NCI-H748 (cell line): ENCODE measurements at regions not wholly inside any gene's neighbourhood (a gene's known extent, or its start where the extent isn't known, plus 50 kb on each side); places are given as distances from the start of the nearest gene placed in this dataset.
A peak's percentile ranks its signal among the peaks of the same experiment; 100 is the strongest.

ENCODE experiments used
- DNase-seq: peaks from one replicate; lab custom pipeline; 2025; ENCODE audit not compliant: unreplicated experiment; lab: John Stamatoyannopoulos, UW

GRCh38 chr14:53328841-53329240 is 175.7 kb upstream of the DDHD1 start:
- DNase-seq: no peak

DNA sequence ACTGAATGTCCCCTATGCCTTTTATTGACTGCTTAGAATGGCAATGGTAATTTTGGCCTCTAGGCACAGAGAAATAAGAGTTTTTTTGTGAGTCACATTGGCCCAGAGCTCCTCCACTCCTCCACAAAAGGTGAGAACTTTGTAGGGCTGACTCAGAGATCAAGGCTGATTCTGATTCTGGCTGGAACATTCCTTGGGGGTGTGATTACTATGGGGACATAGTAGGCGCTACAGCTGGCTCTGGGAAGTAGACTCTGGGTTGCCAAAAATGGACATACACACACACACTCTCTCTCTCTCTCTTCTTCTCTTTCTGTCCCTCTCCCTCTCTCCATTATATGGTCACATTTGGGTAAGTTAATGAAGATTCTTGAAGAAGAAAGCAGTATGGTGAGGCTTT is 174.6 kb upstream of the DDHD1 start:
- DNase-seq: no peak

DNA sequence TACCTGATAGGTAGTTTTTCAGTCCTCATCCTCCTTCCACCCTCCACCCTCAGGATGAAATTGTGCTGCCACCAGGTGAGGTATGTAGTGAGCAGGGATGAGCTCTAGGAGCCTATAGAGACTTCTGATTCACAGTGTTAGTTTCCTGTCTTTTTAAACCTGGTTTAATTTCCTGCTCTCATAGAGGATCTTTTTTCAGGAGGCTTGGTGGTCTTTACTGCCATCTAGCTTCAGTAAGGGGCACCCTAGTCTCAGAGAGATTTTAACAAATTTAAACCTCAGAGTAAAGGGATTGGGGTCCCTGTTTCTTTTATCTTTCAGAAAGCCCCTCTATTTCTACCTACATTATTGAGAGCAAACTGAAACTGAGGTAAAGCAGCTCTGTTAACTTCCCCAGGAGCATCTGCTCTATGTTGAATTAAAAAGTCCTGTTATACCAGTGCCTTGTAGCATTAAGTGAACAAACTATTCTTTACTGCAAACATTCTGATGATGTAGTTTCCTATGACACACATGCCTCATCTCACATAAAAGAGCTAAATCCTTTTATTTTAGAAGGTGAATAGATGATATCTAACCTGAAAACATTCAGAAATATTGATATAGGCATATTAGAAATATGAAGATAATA is 172.2 kb upstream of the DDHD1 start:
- peak; percentile 39 for DNase-seq

DNA sequence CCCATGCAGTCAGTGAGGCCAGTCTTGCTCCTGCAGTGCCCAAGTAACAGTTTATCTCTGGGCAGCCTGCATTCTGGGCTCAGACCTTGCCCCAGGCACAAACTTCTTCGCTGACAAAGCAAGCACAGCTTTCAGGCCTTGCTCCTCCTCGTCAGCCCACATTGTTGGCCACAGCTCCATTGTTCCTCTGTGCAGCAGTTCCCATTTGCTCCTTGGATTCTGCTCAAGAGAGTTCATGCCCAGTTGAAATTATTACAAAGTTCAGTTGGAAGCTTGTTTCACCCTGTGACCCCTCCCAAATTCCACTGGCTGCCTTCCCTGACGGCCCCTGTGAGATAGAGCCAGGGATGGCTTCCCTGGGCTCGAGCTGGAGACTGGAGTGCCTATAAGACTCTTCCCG is 163.4 kb upstream of the DDHD1 start:
- DNase-seq: no peak

DNA sequence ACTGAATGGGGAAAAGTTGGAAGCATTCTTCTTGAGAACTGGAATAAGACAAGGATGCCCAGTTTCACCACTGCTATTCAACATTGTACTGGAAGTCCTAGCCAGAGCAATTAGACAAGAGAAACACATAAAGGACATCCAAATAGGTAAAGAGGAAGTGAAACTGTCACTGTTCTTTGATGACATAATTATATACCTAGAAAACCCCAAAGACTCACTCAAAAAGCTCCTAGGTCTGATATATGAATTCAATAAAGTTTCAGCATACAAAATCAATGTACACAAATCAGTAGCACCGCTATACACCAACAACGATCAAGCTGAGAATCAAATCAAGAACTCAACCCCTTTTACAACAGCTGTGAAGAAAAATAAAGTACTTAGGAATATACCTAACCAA is 157.3 kb upstream of the DDHD1 start:
- no peak for DNase-seq

DNA sequence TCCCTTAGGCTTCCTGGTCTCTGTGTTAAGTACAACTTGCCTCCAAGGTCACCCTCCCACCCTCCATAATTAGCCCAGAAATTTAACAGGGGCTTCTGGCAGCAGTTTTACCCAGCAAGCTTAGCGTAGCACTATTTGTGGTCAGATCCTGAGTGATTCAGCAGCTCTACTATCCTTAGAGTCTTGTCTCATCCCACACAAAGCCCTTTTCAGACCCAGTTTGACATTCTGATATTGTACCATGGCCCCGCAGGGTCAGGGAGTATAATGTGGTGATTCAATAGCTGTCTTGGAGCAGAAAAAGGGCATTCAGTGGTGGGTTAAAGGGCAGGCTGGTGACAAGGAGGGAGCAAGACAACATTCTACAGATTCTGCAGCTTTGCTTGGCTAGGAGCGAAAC is 153.8 kb upstream of the DDHD1 start:
- DNase-seq: no peak

- DNase-seq: peak; percentile 62
Measured at GRCh38 chr14:53306267-53306721, 153.2 kb upstream of the DDHD1 start.

DNA sequence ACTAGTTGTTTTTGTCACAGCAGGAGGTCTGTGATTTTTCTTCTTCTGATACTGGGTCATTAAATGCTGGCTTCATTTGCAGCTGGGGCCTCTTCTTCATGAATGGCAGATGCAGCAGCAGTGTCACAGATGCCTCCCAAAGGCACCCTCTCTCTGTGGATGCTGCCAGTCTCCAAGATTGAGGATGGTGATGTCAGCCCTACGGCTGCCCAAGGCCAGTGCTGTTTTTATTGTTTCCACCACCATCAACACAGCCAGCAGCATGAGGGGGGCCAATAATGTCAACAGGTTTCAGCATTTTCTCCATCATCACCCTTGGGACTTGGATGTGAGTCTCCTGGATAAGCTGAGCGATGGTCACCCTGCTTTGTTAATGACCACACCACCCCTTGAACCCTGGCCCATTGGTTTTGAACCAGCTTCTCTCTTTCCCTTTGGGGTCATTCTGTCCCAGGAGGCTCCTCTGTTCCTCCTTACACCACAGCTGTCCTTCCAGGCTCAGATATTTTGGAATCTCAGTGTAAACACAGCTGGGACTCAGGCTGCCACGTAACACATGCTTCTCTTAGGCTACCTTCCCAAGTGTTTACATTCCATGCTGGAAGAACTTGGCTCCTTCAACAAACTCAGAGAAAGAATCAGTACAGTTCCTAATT is 151.7 kb upstream of the DDHD1 start:
- DNase-seq: no peak

GRCh38 chr14:53295985-53296582 is 143.0 kb upstream of the DDHD1 start:
- peak; percentile 55 for DNase-seq

GRCh38 chr14:53295372-53295771 is 142.2 kb upstream of the DDHD1 start:
- DNase-seq: no peak

GRCh38 chr14:53286301-53286700 is 133.2 kb upstream of the DDHD1 start:
- no peak for DNase-seq

DNA sequence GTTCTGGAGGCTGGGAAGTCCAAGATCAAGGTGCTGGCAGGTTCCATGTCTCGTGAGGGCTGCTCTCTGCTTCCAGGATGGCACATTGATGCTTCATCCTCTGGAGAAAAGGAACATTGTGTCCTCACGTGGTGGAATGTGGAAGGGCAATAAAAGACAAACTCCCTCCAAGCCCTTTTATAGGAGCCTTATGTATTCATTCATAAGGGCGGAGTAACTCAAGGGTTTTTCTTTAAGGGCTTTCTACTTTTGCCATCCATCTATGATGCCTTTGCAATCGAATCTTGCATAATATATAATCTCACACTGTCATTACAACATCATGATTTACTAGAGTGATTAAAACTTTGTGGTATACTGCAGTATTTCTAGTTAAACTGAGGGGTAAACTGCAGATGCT is 132.7 kb upstream of the DDHD1 start:
- DNase-seq: no peak

DNA sequence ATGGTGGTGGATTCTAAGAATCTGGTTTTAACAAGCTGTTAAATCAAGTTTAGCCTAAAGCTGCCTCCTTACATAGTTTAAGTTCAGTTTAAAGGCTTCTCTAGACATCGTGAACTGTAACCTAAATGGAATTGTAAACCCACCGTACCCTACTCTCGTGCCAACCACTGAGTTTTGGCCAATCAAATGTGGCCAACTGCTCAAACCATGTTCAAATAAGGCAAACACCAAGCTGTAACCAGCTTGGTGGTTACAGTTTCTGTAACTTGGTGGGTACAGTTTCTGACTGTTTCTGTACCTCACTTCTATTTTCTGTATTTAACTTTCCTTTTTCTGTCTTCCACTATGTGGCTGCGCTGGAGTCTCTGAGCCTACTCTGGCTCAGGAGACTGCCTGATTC is 131.9 kb upstream of the DDHD1 start:
- no peak for DNase-seq

DNA sequence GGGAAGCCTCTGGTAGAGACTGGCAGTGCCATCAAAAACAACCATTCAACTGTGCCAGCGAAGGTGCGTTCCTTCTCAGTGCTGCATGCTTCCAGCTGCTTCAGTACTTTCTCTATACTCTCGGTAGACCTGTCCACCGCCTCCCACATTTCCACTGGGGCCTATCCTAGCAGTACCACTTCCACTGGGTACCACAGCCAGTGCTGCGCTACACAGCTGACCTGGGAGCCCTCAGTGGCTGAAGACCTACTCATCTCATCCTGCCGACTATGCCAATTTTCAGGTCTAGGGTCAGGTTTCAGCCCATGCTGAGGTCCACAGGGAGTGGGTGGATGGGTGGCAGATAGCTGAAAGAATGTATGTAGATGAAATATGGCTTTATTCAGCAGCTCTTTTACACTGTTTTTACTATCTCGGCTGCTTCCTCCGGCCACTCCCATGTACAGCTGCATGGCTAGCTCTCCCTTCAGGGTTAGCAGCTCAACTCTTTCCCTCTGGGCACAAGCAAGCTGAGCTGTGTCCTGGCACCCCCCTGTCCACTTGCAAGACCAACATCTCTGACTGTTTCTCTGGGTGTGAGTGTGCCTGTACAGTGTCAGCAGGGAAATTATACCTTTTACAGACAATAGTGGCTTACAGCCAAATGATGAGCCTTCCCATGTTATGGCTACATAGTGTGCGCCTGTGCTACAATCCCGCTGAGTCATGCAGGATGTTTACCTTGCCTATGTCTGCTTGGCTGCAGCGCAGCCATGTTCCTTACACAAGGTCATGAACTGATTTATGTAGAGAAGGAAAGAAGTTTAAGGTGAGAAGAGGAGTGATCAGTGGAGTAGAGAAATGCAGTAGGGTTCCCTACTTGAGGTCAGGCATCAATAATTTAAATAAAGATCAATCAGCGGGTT is 125.7 kb upstream of the DDHD1 start:
- DNase-seq: peak; percentile 30

- peak; percentile 18 for DNase-seq
Measured at GRCh38 chr14:53273671-53274072, 120.5 kb upstream of the DDHD1 start.

DNA sequence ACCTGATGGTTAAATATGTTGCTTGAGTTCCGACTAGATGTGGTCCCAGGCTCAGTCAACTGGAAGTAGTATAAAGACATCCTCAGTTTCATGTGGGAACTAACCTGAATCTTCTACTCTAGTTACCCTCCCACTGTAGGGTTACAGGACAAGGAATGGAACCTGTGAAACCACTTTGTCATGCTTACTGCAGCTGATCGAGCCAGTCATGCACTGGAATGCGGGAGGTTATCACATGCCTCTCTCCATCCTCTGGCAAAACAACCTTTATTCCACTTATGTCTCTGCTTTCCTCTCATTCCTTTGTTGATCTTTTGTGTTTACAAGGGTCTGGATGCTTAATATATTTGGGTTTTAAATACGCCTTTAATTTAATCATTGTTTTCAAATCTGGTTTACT is 111.9 kb upstream of the DDHD1 start:
- no peak for DNase-seq

- DNase-seq: no peak
Measured at GRCh38 chr14:53260928-53261327, 107.8 kb upstream of the DDHD1 start.

- no peak for DNase-seq
Measured at GRCh38 chr14:53260286-53260685, 107.2 kb upstream of the DDHD1 start.

GRCh38 chr14:53252141-53252540 is 99.0 kb upstream of the DDHD1 start:
- DNase-seq: no peak

DNA sequence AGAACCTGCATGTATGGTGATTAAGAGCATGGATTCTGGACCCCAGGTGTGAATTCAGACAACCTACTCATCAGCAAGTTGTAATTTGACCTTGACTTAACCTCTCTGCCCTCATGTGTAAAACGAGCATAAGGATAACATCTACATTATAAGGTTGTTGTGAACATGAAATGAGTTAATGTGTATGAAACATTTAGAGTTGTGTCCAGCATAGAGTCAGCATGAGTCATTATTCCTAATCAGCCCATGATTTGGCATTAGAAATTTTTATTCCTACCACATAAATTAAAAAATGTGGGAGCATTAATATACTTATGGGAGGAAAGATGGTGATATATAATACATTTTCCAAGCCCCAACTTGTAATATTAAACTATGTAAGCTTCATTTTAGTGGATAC is 95.9 kb upstream of the DDHD1 start:
- DNase-seq: no peak

DNA sequence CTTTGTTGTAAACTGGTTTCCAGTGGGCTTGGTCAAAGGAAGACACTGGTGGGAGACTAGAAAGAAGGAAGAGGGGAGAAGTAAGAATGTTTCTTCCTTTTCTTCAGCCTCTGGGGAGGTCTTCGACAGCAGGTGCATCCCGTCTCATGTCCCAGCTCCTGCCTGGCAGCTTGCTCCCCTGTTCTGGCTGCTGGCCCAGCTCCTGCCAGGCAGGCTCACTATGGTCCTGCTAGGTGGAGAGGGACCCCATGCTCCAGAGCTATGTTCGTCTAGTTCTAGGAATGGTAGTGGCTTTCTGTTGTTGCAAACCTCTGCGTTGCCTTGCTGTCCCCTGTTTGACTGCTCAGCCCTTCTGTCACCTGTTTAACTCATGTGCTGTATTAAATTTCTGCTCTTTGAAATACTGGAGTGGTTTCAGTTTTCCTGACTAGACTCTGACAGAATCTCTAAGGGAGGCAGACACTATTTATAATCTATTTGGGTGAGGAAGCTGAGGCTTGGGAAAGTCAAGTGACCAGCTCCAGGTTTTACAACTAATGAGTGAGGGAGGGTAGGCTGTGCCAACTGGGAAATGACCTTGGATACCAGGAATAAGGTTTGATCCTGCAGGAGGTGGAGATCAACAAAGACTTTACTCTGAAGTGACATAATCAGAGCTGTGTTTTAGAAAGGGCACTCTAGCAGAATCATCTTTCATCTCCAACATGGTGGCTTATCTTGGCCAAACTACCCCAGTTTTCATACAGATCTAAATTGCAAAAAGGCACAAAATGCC is 94.7 kb upstream of the DDHD1 start:
- no peak for DNase-seq
